Naive thymus-derived CD4-positive, alpha-beta T cell (primary cell): ENCODE measurements at regions not wholly inside any gene's neighbourhood (a gene's known extent, or its start where the extent isn't known, plus 50 kb on each side); places are given as distances from the start of the nearest gene placed in this dataset.

Experiments
- ATAC-seq: fragments of 150-1000 bp; cut with Tn5 transposase; 2 replicates; pipeline ENCODE4 v1.10.0; 2021; ENCODE audit warnings: mild to moderate bottlenecking, moderate library complexity
- CTCF ChIA-PET: fragments of 350-600 bp; sonication (Branson Sonifier 250); formaldehyde crosslinking; loops from one replicate; lab custom pipeline; 2021; ENCODE audit warnings: antibody characterized with exemption; lab: Charles Lee
- POLR2A ChIA-PET: fragments of 350-600 bp; sonication (Branson Sonifier 250); formaldehyde crosslinking; loops from one replicate; lab custom pipeline; 2021; ENCODE audit warnings: antibody characterized with exemption, inconsistent platforms; lab: Charles Lee
- DNase-seq, 9 donors: peaks; one replicate each; pipeline versions ENCODE4 v3.0.0 to v3.0.0-alpha.2; 2020 to 2022; ENCODE audit warnings: mixed read lengths in 1 of 9
- H3K27ac ChIP-seq: one replicate; pipeline ENCODE4 v1.7.0; 2013; ENCODE audit warnings: mild to moderate bottlenecking, low read depth, low read length, moderate library complexity
- H3K27me3 ChIP-seq, 2 donors: one replicate each; pipeline ENCODE4 v1.7.0; 2013; ENCODE audit warnings: low read length in 2 of 2, mild to moderate bottlenecking in 2 of 2, moderate library complexity in 2 of 2; ENCODE audit not compliant: control insufficient read depth in 2 of 2, insufficient read depth in 2 of 2
- H3K36me3 ChIP-seq, 3 experiments: 1 replicate in 2 of 3; 2 replicates in 1 of 3; pipeline ENCODE4 v1.7.0; 2013; ENCODE audit warnings: low read length in 3 of 3, mild to moderate bottlenecking in 3 of 3, moderate library complexity in 1 of 3; ENCODE audit not compliant: insufficient read depth in 3 of 3, control insufficient read depth in 2 of 3
- H3K4me1 ChIP-seq, 2 donors: one replicate each; pipeline ENCODE4 v1.7.0; 2013; ENCODE audit warnings: low read length in 2 of 2, mild to moderate bottlenecking in 2 of 2, moderate library complexity in 1 of 2; ENCODE audit not compliant: control insufficient read depth in 2 of 2, insufficient read depth in 2 of 2
- H3K4me3 ChIP-seq: 2 replicates; pipeline ENCODE4 v1.7.0; 2013; ENCODE audit warnings: mild to moderate bottlenecking, low read length
- H3K9me3 ChIP-seq, 3 experiments: 1 replicate in 2 of 3; 2 replicates in 1 of 3; pipeline ENCODE4 v1.7.0; 2013; ENCODE audit warnings: low read length in 3 of 3; ENCODE audit not compliant: control insufficient read depth in 2 of 3
- H3K27ac Mint-ChIP-seq, 9 donors: one replicate each; pipeline ENCODE4 v1.8.0; 2020 to 2022; ENCODE audit warnings: mixed read lengths in 9 of 9, mild to moderate bottlenecking in 8 of 9, moderate library complexity in 5 of 9, inconsistent platforms in 2 of 9
- H3K27me3 Mint-ChIP-seq, 5 donors: one replicate each; pipeline ENCODE4 v1.8.0; 2021 to 2022; ENCODE audit warnings: mixed read lengths in 5 of 5, mild to moderate bottlenecking in 1 of 5
- H3K36me3 Mint-ChIP-seq, 5 donors: one replicate each; pipeline ENCODE4 v1.8.0; 2020 to 2022; ENCODE audit warnings: mixed read lengths in 5 of 5, mild to moderate bottlenecking in 3 of 5, inconsistent platforms in 1 of 5
- H3K4me1 Mint-ChIP-seq, 7 donors: one replicate each; pipeline ENCODE4 v1.8.0; 2020 to 2022; ENCODE audit warnings: mixed read lengths in 7 of 7, mild to moderate bottlenecking in 3 of 7, inconsistent platforms in 1 of 7
- H3K4me3 Mint-ChIP-seq, 10 donors: one replicate each; pipeline ENCODE4 v1.8.0; 2020 to 2022; ENCODE audit warnings: mild to moderate bottlenecking in 10 of 10, mixed read lengths in 10 of 10, moderate library complexity in 6 of 10, inconsistent platforms in 2 of 10
- H3K9me3 Mint-ChIP-seq, 11 donors: one replicate each; pipeline ENCODE4 v1.8.0; 2020 to 2022; ENCODE audit warnings: mixed read lengths in 11 of 11, mild to moderate bottlenecking in 4 of 11, inconsistent platforms in 1 of 11, moderate library complexity in 1 of 11
- intact Hi-C, 2 donors: fragments of 100-400 bp; cut with micrococcal nuclease; formaldehyde crosslinking; loops; one replicate each; pipeline ENCODE4 v1.15.1; 2023

DNA sequence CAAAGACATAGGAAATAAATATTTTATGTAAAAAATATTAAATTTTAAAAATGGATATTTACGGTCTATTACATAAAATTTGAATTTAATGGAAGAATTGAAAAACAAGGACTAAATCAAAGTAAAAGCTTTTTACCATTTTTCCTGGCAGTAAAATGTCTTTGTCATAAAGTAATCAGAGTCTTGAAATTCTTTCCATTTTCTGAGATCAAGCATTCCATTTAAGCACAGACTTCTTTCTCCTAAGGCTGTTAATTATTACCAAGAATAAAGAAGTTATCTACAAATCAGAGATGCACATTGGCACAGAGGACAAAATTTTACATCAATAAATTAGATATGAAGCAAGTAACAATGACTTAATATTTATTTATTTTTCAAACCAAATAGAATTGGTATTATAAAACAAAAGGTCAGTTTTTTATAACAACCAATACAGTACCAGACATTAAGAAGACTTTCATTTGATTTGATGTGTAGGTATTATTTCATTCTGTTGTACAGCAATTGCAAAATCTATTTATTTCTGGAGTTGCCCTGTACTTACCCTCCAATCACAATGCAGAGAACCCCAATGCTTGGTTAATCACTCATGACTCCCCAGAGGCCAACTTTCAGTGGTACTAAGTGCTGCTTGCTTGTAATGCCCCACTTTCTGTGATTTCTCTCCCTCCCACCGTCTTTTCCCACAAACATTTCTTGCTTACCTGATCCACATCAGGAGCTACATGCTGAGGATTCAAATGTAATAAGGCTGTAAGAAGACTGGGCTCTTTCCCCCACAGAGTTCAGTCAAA is 254.6 kb downstream of the GASK1B start:
- intact Hi-C loops: no loop called here

DNA sequence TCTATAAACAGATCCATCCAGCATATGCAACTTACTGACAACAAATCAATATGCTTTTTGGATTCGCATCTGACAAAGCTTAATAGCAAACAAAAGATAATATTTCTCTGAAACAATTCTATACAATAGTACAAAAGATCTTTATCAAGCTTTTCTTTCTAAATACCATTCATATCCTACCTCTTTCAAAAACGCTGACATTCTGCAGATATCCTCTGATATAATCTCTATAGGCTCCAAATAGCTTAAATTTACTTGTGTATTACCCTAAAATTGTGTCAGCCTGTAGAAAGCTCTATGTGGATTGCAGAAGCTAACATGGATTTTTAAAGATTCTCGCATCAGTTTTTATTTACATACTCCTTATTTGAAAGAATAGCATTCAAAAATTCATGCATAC is 260.6 kb downstream of the GASK1B start:
- no peaks in the 10 kb centered on the region for H3K36me3 ChIP-seq
- POLR2A ChIA-PET: interaction anchor here (0.8 kb wide), 1 partner anchor 195 kb away, joined by 3 read pairs; no protein-coding TSS in a partner anchor
- H3K27ac ChIP-seq: no peak overlapping the region
- ATAC-seq (no peak), DNase-seq (no peak)
- no peak overlapping the region for H3K4me3 ChIP-seq
- H3K9me3 Mint-ChIP-seq: peaks cover 0 to 6% (median 0%) of the 10 kb centered on the region in 11 donors
- no peaks in the 10 kb centered on the region for H3K27me3 ChIP-seq
- no peaks in the 10 kb centered on the region for H3K9me3 ChIP-seq
- H3K4me3 Mint-ChIP-seq: no peak overlapping the region
- CTCF ChIA-PET: no interaction called here
- H3K4me1 ChIP-seq: no peaks in the 10 kb centered on the region
- no peaks in the 10 kb centered on the region for H3K27me3 Mint-ChIP-seq
- no peaks in the 10 kb centered on the region for H3K36me3 Mint-ChIP-seq
- no peak overlapping the region for H3K27ac Mint-ChIP-seq
- intact Hi-C loops: no loop called here
- no peaks in the 10 kb centered on the region for H3K4me1 Mint-ChIP-seq

More for the DNA sequence above, 254.6 kb downstream of the GASK1B start:
- Histone ChIP-seq H3K4me1 (no peaks in the 10 kb centered on the region), H3K27ac (no peak overlapping the region), H3K9me3 (no peaks in the 10 kb centered on the region), H3K27me3 (no peaks in the 10 kb centered on the region), H3K4me3 (no peak overlapping the region), H3K36me3 (no peaks in the 10 kb centered on the region)
- ChIA-PET CTCF (no interaction called here), POLR2A (no interaction called here)
- Mint-ChIP-seq H3K27ac (no peak overlapping the region), H3K27me3 (no peaks in the 10 kb centered on the region), H3K4me1 (no peaks in the 10 kb centered on the region), H3K4me3 (no peak overlapping the region), H3K9me3 (peaks cover 0 to 13% (median 5%) of the 10 kb centered on the region in 11 donors), H3K36me3 (no peaks in the 10 kb centered on the region)
- ATAC-seq: no peak
- no peak for DNase-seq

DNA sequence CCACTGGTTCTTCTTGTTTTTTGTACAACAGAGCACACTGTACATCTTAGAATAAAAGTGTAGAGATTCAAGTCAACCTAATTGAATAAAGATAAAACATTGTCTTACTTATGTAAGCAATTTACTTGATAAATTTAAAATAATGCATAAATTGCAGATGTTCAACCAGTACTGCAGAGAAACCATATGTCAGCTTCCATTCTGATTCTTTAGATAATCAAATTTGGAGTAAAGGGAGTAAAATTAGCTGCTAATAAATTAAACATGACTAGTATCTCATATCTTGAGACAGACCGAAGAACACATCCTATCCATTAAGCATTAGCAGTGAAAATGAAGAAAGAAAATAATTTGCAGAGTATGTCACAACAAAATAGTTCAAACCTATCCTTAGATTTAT is 261.2 kb downstream of the GASK1B start:
- H3K27ac Mint-ChIP-seq: no peak overlapping the region
- H3K4me1 ChIP-seq: no peaks in the 10 kb centered on the region
- no peaks in the 10 kb centered on the region for H3K9me3 ChIP-seq
- H3K4me1 Mint-ChIP-seq: no peaks in the 10 kb centered on the region
- POLR2A ChIA-PET: interaction anchor here (0.8 kb wide), 1 partner anchor 195 kb away, joined by 3 read pairs; no protein-coding TSS in a partner anchor
- peaks cover 0 to 6% (median 0%) of the 10 kb centered on the region in 11 donors for H3K9me3 Mint-ChIP-seq
- no peak overlapping the region for H3K27ac ChIP-seq
- no peak overlapping the region for H3K4me3 ChIP-seq
- no peak for DNase-seq
- no peak overlapping the region for H3K4me3 Mint-ChIP-seq
- no peaks in the 10 kb centered on the region for H3K27me3 Mint-ChIP-seq
- no peaks in the 10 kb centered on the region for H3K27me3 ChIP-seq
- intact Hi-C loops: no loop called here
- H3K36me3 Mint-ChIP-seq: no peaks in the 10 kb centered on the region
- CTCF ChIA-PET: no interaction called here
- no peak for ATAC-seq
- H3K36me3 ChIP-seq: no peaks in the 10 kb centered on the region

DNA sequence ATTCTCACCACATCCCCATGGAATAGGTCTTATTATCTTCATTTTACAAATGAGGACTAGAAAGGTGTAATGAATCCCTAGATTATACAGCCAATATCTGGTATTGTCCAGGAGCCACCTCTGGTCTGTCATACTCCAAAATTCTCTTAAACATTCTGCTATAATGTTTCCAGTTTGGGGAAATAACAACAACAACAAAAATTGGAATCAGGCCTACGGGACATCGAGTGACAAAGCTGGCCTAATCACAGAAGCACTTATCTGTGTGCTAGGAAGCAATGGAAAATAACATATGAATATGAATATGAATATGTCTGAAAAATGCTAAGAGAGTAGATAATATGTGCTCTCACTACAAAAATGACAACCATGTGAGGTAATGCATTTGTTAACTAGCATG is 264.1 kb downstream of the GASK1B start:
- no peaks in the 10 kb centered on the region for H3K4me1 Mint-ChIP-seq
- POLR2A ChIA-PET: no interaction called here
- Histone ChIP-seq H3K27ac (no peak overlapping the region), H3K4me1 (no peaks in the 10 kb centered on the region), H3K27me3 (no peaks in the 10 kb centered on the region), H3K36me3 (no peaks in the 10 kb centered on the region), H3K4me3 (no peak overlapping the region), H3K9me3 (no peaks in the 10 kb centered on the region)
- CTCF ChIA-PET: no interaction called here
- ATAC-seq (no peak), DNase-seq (no peak)
- no peaks in the 10 kb centered on the region for H3K36me3 Mint-ChIP-seq
- H3K27me3 Mint-ChIP-seq: no peaks in the 10 kb centered on the region
- intact Hi-C loops: no loop called here
- H3K9me3 Mint-ChIP-seq: peaks cover 0 to 6% (median 0%) of the 10 kb centered on the region in 11 donors
- H3K4me3 Mint-ChIP-seq: no peak overlapping the region
- H3K27ac Mint-ChIP-seq: no peak overlapping the region

DNA sequence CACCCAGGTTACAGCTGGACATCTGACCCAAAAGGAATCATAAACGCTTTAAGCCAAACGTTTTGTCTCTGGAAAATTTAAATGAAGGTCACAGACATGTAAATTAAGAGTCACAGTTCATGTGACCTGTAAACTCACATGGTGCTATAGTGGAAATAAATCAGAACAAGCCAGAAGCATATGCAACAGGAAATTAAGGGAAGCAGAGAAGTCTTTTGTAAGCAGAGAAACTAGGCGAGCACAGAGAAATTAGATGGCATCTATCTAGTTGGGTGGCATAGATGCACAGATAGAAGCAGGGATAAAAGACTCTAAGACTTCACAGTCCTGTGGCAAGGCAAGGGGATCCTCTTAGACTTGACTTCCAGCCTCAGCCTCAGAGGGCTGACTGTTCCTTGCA is 264.8 kb downstream of the GASK1B start:
- Mint-ChIP-seq H3K4me1 (no peaks in the 10 kb centered on the region), H3K4me3 (no peak overlapping the region), H3K27ac (no peak overlapping the region), H3K27me3 (no peaks in the 10 kb centered on the region), H3K9me3 (peaks cover 0 to 5% (median 0%) of the 10 kb centered on the region in 11 donors), H3K36me3 (no peaks in the 10 kb centered on the region)
- POLR2A ChIA-PET: no interaction called here
- no peak for ATAC-seq
- Histone ChIP-seq H3K36me3 (no peaks in the 10 kb centered on the region), H3K4me1 (no peaks in the 10 kb centered on the region), H3K4me3 (no peak overlapping the region), H3K27me3 (no peaks in the 10 kb centered on the region), H3K27ac (no peak overlapping the region), H3K9me3 (no peaks in the 10 kb centered on the region)
- CTCF ChIA-PET: no interaction called here
- intact Hi-C loops: no loop called here
- no peak for DNase-seq

DNA sequence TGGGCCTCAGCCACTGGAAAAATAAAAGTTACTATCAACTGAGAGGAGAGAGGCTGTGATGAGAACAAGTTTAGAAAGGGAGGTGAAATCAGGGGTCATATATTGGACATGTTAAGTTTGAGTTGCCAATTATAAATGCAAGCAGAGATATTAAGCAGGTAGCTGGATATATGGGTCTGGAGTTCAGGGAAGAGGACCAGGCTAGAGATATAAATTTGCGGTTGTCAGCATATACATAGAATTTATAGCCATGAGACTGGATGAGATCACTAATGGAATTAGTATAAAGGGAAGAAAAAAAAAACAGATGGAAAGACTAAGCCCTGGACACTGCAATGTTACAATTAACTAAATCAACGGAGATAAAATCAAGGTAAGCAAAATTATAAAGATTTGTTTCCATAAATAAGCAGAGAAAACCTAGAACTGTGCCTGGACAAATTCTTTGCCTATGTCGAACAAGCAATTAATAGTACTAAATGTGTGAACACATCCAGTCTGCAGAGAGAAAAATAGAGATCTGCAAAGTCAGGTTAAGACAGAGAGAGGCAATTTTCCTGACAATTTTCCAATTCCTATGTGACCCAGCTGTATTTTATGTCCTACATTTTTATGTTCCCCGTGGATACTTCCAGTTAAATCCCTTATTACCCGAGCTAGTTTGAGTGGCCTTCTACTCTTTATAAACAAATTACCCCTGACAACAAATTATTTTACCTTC is 265.4 kb downstream of the GASK1B start:
- H3K27ac Mint-ChIP-seq: no peak overlapping the region
- Histone ChIP-seq H3K4me3 (no peak overlapping the region), H3K27ac (no peak overlapping the region), H3K4me1 (no peaks in the 10 kb centered on the region), H3K27me3 (no peaks in the 10 kb centered on the region), H3K36me3 (no peaks in the 10 kb centered on the region), H3K9me3 (no peaks in the 10 kb centered on the region)
- POLR2A ChIA-PET: no interaction called here
- DNase-seq: no peak
- H3K36me3 Mint-ChIP-seq: no peaks in the 10 kb centered on the region
- H3K27me3 Mint-ChIP-seq: no peaks in the 10 kb centered on the region
- no peak overlapping the region for H3K4me3 Mint-ChIP-seq
- ATAC-seq: no peak
- peaks cover 0 to 7% (median 0%) of the 10 kb centered on the region in 11 donors for H3K9me3 Mint-ChIP-seq
- CTCF ChIA-PET: no interaction called here
- H3K4me1 Mint-ChIP-seq: no peaks in the 10 kb centered on the region
- intact Hi-C loops: no loop called here
